IMR-90 (cell line): ENCODE measurements at regions not wholly inside any gene's neighbourhood (a gene's known extent, or its start where the extent isn't known, plus 50 kb on each side); places are given as distances from the start of the nearest gene placed in this dataset.

Experiments
- ATAC-seq: fragments of 200-7000 bp; cut with Tn5 transposase; 2 replicates; pipeline ENCODE4 v1.9.1; 2020; ENCODE audit warnings: low read depth, mild to moderate bottlenecking, moderate library complexity
- BruUV-seq: library from RNA; stranded (reverse); fragments of 400-500 nt; replicated peaks from 2 replicates; lab custom pipeline; 2021; lab: Mats Ljungman, UMichigan
- CTCF ChIA-PET: fragments of 300-600 bp; formaldehyde crosslinking; extraction: SDS; loops from one replicate; lab custom pipeline; 2021; ENCODE audit warnings: antibody characterized with exemption; lab: Yijun Ruan, JAX
- POLR2A ChIA-PET: fragments of 300-600 bp; sonication (Branson Sonifier 250); formaldehyde crosslinking; loops from one replicate; lab custom pipeline; 2022; ENCODE audit warnings: antibody characterized with exemption; ENCODE audit not compliant: unreplicated experiment; lab: Charles Lee
- DNase-seq: peaks from one replicate; pipeline ENCODE4 v3.0.0; 2013
- H2AFZ ChIP-seq: replicated peaks from 2 replicates; pipeline ENCODE3; 2013; ENCODE audit warnings: low read length, mild to moderate bottlenecking; ENCODE audit not compliant: poor library complexity
- H2AK5ac ChIP-seq: 2 replicates; pipeline ENCODE4 v1.6.1; 2013; ENCODE audit warnings: low read depth, low read length, inconsistent platforms
- H2AK9ac ChIP-seq: replicated peaks from 2 replicates; pipeline ENCODE3; 2013; ENCODE audit warnings: mild to moderate bottlenecking, low read depth, low read length, moderate library complexity; ENCODE audit not compliant: poor library complexity
- H2BK120ac ChIP-seq: 2 replicates; pipeline ENCODE4 v1.6.1; 2013; ENCODE audit warnings: low read depth, low read length, inconsistent platforms
- H2BK15ac ChIP-seq: 3 replicates; pipeline ENCODE4 v1.6.1; 2013; ENCODE audit warnings: low read depth, low read length, inconsistent platforms
- H2BK20ac ChIP-seq: 2 replicates; pipeline ENCODE4 v1.6.1; 2013; ENCODE audit warnings: low read depth, mild to moderate bottlenecking, inconsistent platforms, low read length, moderate library complexity
- H2BK5ac ChIP-seq: 2 replicates; pipeline ENCODE4 v1.6.1; 2013; ENCODE audit warnings: mild to moderate bottlenecking, low read depth, low read length, inconsistent platforms; ENCODE audit not compliant: poor library complexity, severe bottlenecking
- H3K14ac ChIP-seq: replicated peaks from 2 replicates; pipeline ENCODE4 v1.6.1; 2013; ENCODE audit warnings: low read depth, low read length, inconsistent platforms
- H3K18ac ChIP-seq: 2 replicates; pipeline ENCODE4 v1.6.1; 2013; ENCODE audit warnings: low read depth, low read length, control low read depth
- H3K23ac ChIP-seq: 2 replicates; pipeline ENCODE4 v1.6.1; 2013; ENCODE audit warnings: low read depth, low read length, inconsistent platforms
- H3K27ac ChIP-seq: 2 replicates; pipeline ENCODE4 v1.5.1; 2013; ENCODE audit warnings: mild to moderate bottlenecking, control low read depth, low read length; ENCODE audit not compliant: insufficient read depth
- H3K27me3 ChIP-seq: 2 replicates; pipeline ENCODE4 v1.6.1; 2013; ENCODE audit warnings: low read length; ENCODE audit not compliant: control insufficient read depth, insufficient read depth
- H3K36me3 ChIP-seq: 2 replicates; pipeline ENCODE4 v1.6.1; 2013; ENCODE audit warnings: low read length, mixed read lengths; ENCODE audit not compliant: control insufficient read depth, insufficient read depth
- H3K4ac ChIP-seq: 2 replicates; pipeline ENCODE4 v1.6.1; 2013; ENCODE audit warnings: low read depth, low read length, inconsistent platforms
- H3K4me1 ChIP-seq: 2 replicates; pipeline ENCODE4 v1.6.1; 2013; ENCODE audit warnings: low read length, mixed read lengths; ENCODE audit not compliant: control insufficient read depth, insufficient read depth
- H3K4me2 ChIP-seq: 2 replicates; pipeline ENCODE4 v1.6.1; 2013; ENCODE audit warnings: low read depth, mild to moderate bottlenecking, control low read depth, low read length, moderate library complexity
- H3K4me3 ChIP-seq: 2 replicates; pipeline ENCODE4 v1.5.1; 2013; ENCODE audit warnings: low read depth, mild to moderate bottlenecking, control low read depth, low read length, moderate library complexity; ENCODE audit not compliant: insufficient read depth
- H3K56ac ChIP-seq: 2 replicates; pipeline ENCODE4 v1.6.1; 2013; ENCODE audit warnings: low read length, inconsistent platforms; ENCODE audit not compliant: insufficient read depth; ENCODE audit errors: extremely low read depth
- H3K79me1 ChIP-seq, 2 experiments: 2 replicates each; pipeline ENCODE4 v1.6.1; 2013; ENCODE audit warnings: low read length in 2 of 2, inconsistent platforms in 1 of 2, low read depth in 1 of 2
- H3K9ac ChIP-seq: 2 replicates; pipeline ENCODE4 v1.6.1; 2013; ENCODE audit warnings: low read depth, low read length, control low read depth
- H3K9me1 ChIP-seq: 2 replicates; pipeline ENCODE4 v1.6.1; 2013; ENCODE audit warnings: low read length, inconsistent platforms; ENCODE audit not compliant: insufficient read depth
- H3K9me3 ChIP-seq: 2 replicates; pipeline ENCODE4 v1.6.1; 2013; ENCODE audit warnings: low read length; ENCODE audit not compliant: control insufficient read depth, insufficient read depth
- H4K20me1 ChIP-seq: 2 replicates; pipeline ENCODE4 v1.6.1; 2013; ENCODE audit warnings: low read length, inconsistent platforms; ENCODE audit not compliant: insufficient read depth
- H4K5ac ChIP-seq: 2 replicates; pipeline ENCODE4 v1.6.1; 2013; ENCODE audit warnings: mild to moderate bottlenecking, low read depth, low read length, control low read depth
- H4K8ac ChIP-seq, 2 experiments: 2 replicates each; pipeline ENCODE4 v1.6.1; 2013; ENCODE audit warnings: low read depth in 2 of 2, low read length in 2 of 2, control low read depth in 1 of 2, inconsistent platforms in 1 of 2
- H4K91ac ChIP-seq: 2 replicates; pipeline ENCODE4 v1.6.1; 2013; ENCODE audit warnings: low read depth, low read length, inconsistent platforms; ENCODE audit not compliant: insufficient read depth
- MAFK ChIP-seq: IDR thresholded peaks from 2 replicates; pipeline ENCODE4 v1.6.1; 2012; ENCODE audit warnings: low read depth, low read length, improper control_type of control experiment
- NFE2L2 ChIP-seq: fragments of 150-350 bp; IDR thresholded peaks from 2 replicates; pipeline ENCODE4 v1.6.1; 2016; ENCODE audit warnings: low read depth, mild to moderate bottlenecking, low read length
- dilution Hi-C: fragments of 300-500 bp; cut with HindIII; formaldehyde crosslinking; loops from one replicate; pipeline ENCODE4 v1.14.3; 2018; ENCODE audit warnings: low sequenced_read_pairs; ENCODE audit not compliant: unreplicated experiment
- in situ Hi-C: fragments of 300-500 bp; cut with MboI; formaldehyde crosslinking; loops from 3 replicates; pipeline ENCODE4 v1.14.3; 2019; ENCODE audit warnings: low sequenced_read_pairs, inconsistent platforms, mixed read lengths
- intact Hi-C: fragments of 100-400 bp; cut with micrococcal nuclease; formaldehyde crosslinking; loops from 2 replicates; pipeline ENCODE4 v1.10.0; 2022

DNA sequence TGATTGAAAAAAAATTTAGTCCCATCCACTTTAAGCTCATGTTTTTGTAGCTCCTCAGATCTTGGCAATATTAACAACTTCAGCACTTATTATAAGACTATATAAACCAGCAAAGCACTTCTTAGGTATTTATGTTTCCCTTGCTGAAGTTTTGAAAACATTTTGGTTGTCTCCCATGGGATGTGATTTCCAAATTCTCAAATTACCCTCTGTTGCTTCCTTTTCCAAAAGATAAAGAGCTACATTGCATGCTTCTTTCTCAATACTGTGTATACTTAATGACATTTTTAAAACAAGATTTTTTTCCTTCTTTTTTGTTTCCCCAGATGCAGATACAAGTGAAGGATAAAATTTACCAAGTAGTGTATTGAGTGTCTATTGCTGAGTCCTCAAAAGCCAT, 567.1 kb downstream of the CSNK1G3 start:
- in situ Hi-C loops = no loop called here
- no peak overlapping the region for H3K4ac ChIP-seq
- POLR2A ChIA-PET = no interaction called here
- no peak overlapping the region for H3K18ac ChIP-seq
- H3K9me3 ChIP-seq = no peaks in the 10 kb centered on the region
- H3K27ac ChIP-seq = no peak overlapping the region
- H3K56ac ChIP-seq = no peak overlapping the region
- ATAC-seq (no peak), DNase-seq (no peak)
- CTCF ChIA-PET = interaction anchor here (0.6 kb wide), 1 partner anchor 896 kb away, joined by 3 read pairs; no protein-coding TSS in a partner anchor
- H3K14ac ChIP-seq = no peak overlapping the region
- no peak overlapping the region for H4K8ac ChIP-seq
- dilution Hi-C loops = no loop called here
- TF ChIP-seq NFE2L2 (no peak), MAFK (no peak)
- H2BK5ac ChIP-seq = no peak overlapping the region
- no peak overlapping the region for H2BK120ac ChIP-seq
- no peak overlapping the region for H2AK5ac ChIP-seq
- H2BK20ac ChIP-seq = no peak overlapping the region
- H4K5ac ChIP-seq = no peak overlapping the region
- intact Hi-C loops = no loop called here
- no peaks in the 10 kb centered on the region for H3K4me1 ChIP-seq
- H3K79me1 ChIP-seq = no peaks in the 10 kb centered on the region
- H3K4me2 ChIP-seq = no peak overlapping the region
- no peak overlapping the region for H2AFZ ChIP-seq
- H2AK9ac ChIP-seq = no peak overlapping the region
- H2BK15ac ChIP-seq = no peak overlapping the region
- no peaks in the 10 kb centered on the region for H3K36me3 ChIP-seq
- no peak overlapping the region for H4K91ac ChIP-seq
- H3K23ac ChIP-seq = no peak overlapping the region
- no peaks in the 10 kb centered on the region for H3K9me1 ChIP-seq
- H4K20me1 ChIP-seq = no peaks in the 10 kb centered on the region
- no peaks in the 10 kb centered on the region; the same call in 1 of the 2 replicates for H3K27me3 ChIP-seq
- H3K9ac ChIP-seq = no peak overlapping the region
- BruUV-seq = no TSS peak
- no peak overlapping the region for H3K4me3 ChIP-seq
